Nephron (organoid): ENCODE measurements at regions not wholly inside any gene's neighbourhood (a gene's known extent, or its start where the extent isn't known, plus 50 kb on each side); places are given as distances from the start of the nearest gene placed in this dataset.
A peak's percentile ranks its signal among the peaks of the same experiment; 100 is the strongest.

ENCODE experiments used
- H3K27ac Mint-ChIP-seq, 3 experiments: 2 replicates each; pipeline ENCODE4 v1.8.0; 2020; ENCODE audit warnings: mixed read lengths in 3 of 3, mild to moderate bottlenecking in 2 of 3, moderate library complexity in 1 of 3
- H3K27me3 Mint-ChIP-seq: 2 replicates; pipeline ENCODE4 v1.8.0; 2021; ENCODE audit warnings: low read depth, mild to moderate bottlenecking, moderate library complexity, mixed read lengths
- H3K36me3 Mint-ChIP-seq: 2 replicates; pipeline ENCODE4 v1.8.0; 2020; ENCODE audit warnings: low read depth, mixed read lengths
- H3K4me1 Mint-ChIP-seq: 2 replicates; pipeline ENCODE4 v1.8.0; 2020; ENCODE audit warnings: mixed read lengths
- H3K4me3 Mint-ChIP-seq, 3 experiments: 2 replicates each; pipeline ENCODE4 v1.8.0; 2020; ENCODE audit warnings: mild to moderate bottlenecking in 3 of 3, mixed read lengths in 3 of 3, moderate library complexity in 2 of 3
- H3K9me3 Mint-ChIP-seq: 2 replicates; pipeline ENCODE4 v1.8.0; 2020; ENCODE audit warnings: mixed read lengths
- TF ChIP-seq, protein P1 (sequence below), 3 experiments: fragments of 200-600 bp; sonication (generic); IDR thresholded peaks; one replicate each; pipeline ENCODE4 v1.5.0; 2021; ENCODE audit warnings: antibody characterized with exemption in 3 of 3; ENCODE audit not compliant: unreplicated experiment in 3 of 3

DNA sequence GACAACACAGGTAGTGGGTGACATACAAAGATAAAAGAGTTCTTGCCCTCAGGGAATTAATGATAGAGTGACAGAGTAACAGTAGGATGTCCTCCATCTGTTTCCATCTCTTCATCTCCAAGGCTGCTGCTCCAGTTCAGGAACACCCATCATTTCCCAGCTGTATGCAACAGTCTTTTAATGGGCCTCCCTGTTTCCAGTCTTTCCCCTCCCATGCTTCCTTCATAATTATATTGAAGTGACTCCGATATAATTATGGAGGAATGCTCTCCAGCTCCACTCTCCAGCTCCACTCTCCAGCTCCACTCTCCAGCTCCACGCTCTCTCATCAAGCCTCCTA is 65.3 kb upstream of the MSN start:
- Mint-ChIP-seq H3K27me3 (no peaks in the 10 kb centered on the region), H3K36me3 (no peaks in the 10 kb centered on the region), H3K9me3 (peaks cover 17% of the 10 kb centered on the region), H3K4me1 (no peaks in the 10 kb centered on the region), H3K4me3 (no peak overlapping the region), H3K27ac (no peak overlapping the region)
- TF ChIP-seq, protein P1, sequence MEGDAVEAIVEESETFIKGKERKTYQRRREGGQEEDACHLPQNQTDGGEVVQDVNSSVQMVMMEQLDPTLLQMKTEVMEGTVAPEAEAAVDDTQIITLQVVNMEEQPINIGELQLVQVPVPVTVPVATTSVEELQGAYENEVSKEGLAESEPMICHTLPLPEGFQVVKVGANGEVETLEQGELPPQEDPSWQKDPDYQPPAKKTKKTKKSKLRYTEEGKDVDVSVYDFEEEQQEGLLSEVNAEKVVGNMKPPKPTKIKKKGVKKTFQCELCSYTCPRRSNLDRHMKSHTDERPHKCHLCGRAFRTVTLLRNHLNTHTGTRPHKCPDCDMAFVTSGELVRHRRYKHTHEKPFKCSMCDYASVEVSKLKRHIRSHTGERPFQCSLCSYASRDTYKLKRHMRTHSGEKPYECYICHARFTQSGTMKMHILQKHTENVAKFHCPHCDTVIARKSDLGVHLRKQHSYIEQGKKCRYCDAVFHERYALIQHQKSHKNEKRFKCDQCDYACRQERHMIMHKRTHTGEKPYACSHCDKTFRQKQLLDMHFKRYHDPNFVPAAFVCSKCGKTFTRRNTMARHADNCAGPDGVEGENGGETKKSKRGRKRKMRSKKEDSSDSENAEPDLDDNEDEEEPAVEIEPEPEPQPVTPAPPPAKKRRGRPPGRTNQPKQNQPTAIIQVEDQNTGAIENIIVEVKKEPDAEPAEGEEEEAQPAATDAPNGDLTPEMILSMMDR (IDR thresholded peaks at IDR 0.05; ENCODE audit: unreplicated experiment in 3 of 3): no peak

DNA sequence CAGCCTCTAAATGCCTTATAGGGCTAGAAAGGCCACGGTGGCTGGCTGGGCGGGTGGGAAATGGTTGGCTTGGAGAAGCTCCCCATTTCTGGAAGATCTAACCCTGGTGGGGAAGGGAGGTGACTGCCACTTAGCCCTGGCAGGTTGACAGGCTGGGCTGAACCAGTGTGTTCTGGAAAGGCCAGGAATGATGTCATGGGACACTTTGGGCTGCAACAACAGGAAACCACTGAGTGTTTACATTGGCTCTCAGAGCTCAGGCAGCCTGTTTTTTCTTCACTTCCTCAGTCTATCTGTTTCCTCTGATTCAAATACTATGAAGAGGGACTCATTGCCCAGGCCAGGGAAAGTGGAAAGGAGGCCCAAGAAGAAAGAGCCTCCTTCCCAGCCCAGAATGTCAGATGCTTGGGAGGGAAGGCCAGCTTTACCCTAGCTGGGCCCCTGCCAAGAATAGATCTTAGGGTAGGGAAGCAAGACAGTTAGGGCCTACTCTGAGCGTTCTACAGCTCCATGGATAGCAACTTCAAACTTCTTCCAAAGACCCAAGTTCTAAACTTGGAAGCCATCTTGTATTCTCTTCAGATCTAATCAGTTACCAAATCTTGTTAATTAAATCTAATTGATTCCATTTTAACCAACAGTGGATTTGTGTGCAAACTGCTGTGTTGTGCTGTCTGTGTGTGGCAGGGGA is 65.8 kb upstream of the MSN start:
- H3K27ac Mint-ChIP-seq: peak overlapping the region in 2 of 3 experiments; percentile 34 to 55
- no peaks in the 10 kb centered on the region for H3K36me3 Mint-ChIP-seq
- no peaks in the 10 kb centered on the region for H3K4me1 Mint-ChIP-seq
- peaks cover 12% of the 10 kb centered on the region for H3K9me3 Mint-ChIP-seq
- H3K27me3 Mint-ChIP-seq: no peaks in the 10 kb centered on the region
- TF ChIP-seq, protein P1 (IDR thresholded peaks at IDR 0.05; ENCODE audit: unreplicated experiment in 3 of 3): no peak
- H3K4me3 Mint-ChIP-seq: no peak overlapping the region

DNA sequence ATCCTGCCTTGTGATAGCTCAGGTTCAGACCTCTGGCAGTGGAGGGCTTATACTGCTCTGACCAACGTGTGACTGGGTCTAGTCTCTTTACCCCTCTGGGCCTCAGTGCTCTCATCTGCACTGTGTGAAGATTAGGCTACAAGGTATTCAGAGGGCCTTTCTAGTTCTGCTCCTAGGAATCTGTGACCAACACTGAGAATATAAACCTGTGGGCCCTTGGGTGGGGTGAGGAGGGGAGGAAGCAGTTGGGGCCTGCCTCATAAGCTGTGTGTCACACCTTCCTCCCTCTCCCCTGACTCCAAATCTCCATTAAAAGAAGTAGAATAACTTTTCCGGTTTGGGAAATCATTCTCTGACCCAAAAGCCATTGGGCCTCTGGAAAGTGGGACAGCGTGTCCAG is 66.3 kb upstream of the MSN start:
- Mint-ChIP-seq H3K9me3 (peaks cover 12% of the 10 kb centered on the region), H3K36me3 (no peaks in the 10 kb centered on the region), H3K27ac (peak overlapping the region in 2 of 3 experiments; percentile 34 to 55), H3K27me3 (no peaks in the 10 kb centered on the region), H3K4me1 (no peaks in the 10 kb centered on the region), H3K4me3 (no peak overlapping the region)
- TF ChIP-seq, protein P1 (IDR thresholded peaks at IDR 0.05; ENCODE audit: unreplicated experiment in 3 of 3): no peak

DNA sequence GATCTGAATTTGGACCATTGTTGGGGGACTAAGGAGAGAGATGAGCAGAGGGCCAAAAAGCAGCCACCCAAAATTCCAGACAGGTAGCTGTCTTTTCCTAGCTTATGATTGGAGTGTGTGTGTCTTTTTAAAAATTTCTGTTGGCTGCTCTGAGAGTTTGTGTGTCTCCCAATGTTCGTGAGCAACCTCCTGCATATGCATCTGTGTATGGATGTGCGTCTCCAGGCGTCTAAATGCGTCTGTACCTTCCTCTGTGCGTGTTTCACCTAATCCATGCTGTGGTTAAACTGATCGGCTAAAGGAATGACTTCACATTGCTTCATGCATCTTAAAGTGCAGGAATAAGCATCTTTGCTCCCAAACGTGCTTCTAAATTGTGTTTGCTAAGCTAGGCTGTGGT is 65.5 kb upstream of the LAS1L start:
- Mint-ChIP-seq H3K4me3 (no peak overlapping the region), H3K27me3 (no peaks in the 10 kb centered on the region), H3K9me3 (peaks cover 7% of the 10 kb centered on the region), H3K4me1 (peaks cover 7% of the 10 kb centered on the region), H3K36me3 (no peaks in the 10 kb centered on the region), H3K27ac (no peak overlapping the region)
- TF ChIP-seq, protein P1 (IDR thresholded peaks at IDR 0.05; ENCODE audit: unreplicated experiment in 3 of 3): no peak

DNA sequence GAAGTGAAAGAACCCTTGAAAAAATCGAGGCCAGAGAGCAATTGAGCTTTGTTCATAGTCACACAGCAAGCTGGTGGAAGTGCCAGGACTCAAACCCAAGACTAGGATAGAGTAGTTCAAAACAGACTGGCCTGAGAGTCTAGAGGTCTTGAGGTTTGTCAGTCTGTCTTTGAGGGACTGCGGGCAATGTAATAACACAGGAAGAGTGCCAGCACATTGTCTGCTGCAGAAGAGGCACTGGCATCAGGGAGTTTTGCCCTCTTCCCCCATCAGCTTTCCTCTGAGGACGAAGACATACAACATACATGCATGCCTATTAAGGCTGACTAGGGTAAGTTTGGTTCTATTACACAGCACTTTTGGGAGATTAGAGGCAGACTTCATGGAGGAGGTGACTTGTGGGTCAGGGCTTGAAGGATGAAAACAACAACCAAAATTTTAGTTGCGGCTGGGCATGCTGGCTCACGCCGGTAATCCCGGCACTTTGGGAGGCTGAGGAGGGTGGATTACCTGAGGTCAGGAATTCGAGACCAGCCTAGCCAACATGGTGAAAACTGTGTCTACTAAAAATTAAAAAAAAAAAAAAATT is 64.1 kb upstream of the LAS1L start:
- H3K27ac Mint-ChIP-seq: no peak overlapping the region
- peaks cover 9% of the 10 kb centered on the region for H3K4me1 Mint-ChIP-seq
- no peak overlapping the region for H3K4me3 Mint-ChIP-seq
- TF ChIP-seq, protein P1 (IDR thresholded peaks at IDR 0.05; ENCODE audit: unreplicated experiment in 3 of 3): no peak
- peaks cover 9% of the 10 kb centered on the region for H3K9me3 Mint-ChIP-seq
- no peaks in the 10 kb centered on the region for H3K36me3 Mint-ChIP-seq
- H3K27me3 Mint-ChIP-seq: peaks cover 3% of the 10 kb centered on the region
